K562 (cell line): ENCODE measurements at regions not wholly inside any gene's neighbourhood (a gene's known extent, or its start where the extent isn't known, plus 50 kb on each side); places are given as distances from the start of the nearest gene placed in this dataset.

ENCODE experiments used
- CCAR2 ChIP-seq: fragments of 200-400 bp; formaldehyde crosslinking; IDR thresholded peaks from 2 replicates; pipeline ENCODE4 v1.6.1; 2017; ENCODE audit warnings: mild to moderate bottlenecking, low read depth, low read length
- CHD1 ChIP-seq: fragments of 200-600 bp; sonication (generic); IDR thresholded peaks from one replicate; pipeline ENCODE4 v1.6.1; 2012; ENCODE audit warnings: mild to moderate bottlenecking, moderate library complexity, low read length, inconsistent platforms
- CUX1 ChIP-seq: fragments of 200-800 bp; sonication (Bioruptor generic); IDR thresholded peaks from 2 replicates; pipeline ENCODE4 v1.6.1; 2016; ENCODE audit warnings: missing genetic modification characterization, missing compliant biosample characterization
- FOXP1 ChIP-seq: sonication (generic); formaldehyde crosslinking; IDR thresholded peaks from 2 replicates; pipeline ENCODE4 v1.8.0; 2022; ENCODE audit warnings: mild to moderate bottlenecking, missing genetic modification reagents
- FOXP4 ChIP-seq: sonication (generic); formaldehyde crosslinking; IDR thresholded peaks from 2 replicates; pipeline ENCODE4 v1.8.0; 2022; ENCODE audit warnings: mild to moderate bottlenecking, missing genetic modification reagents, borderline replicate concordance
- HDAC6 ChIP-seq: IDR thresholded peaks from 2 replicates; pipeline ENCODE4 v1.6.1; 2012; ENCODE audit warnings: low read depth, mild to moderate bottlenecking, control low read depth, inconsistent platforms, low read length, moderate library complexity
- HIVEP1 ChIP-seq: fragments of 250-450 bp; sonication (Bioruptor Pico); IDR thresholded peaks from 2 replicates; pipeline ENCODE4 v1.4.0; 2020; ENCODE audit warnings: mild to moderate bottlenecking
- HMBOX1 ChIP-seq: sonication (generic); IDR thresholded peaks from 2 replicates; pipeline ENCODE4 v1.6.1; 2016
- MAZ ChIP-seq, 2 experiments: fragments of 450-650 bp in 1 of 2; sonication (generic) in 1 of 2; formaldehyde crosslinking; IDR thresholded peaks in 1 of 2; conservative IDR thresholded peaks in 1 of 2; 2 replicates each; pipeline versions ENCODE4 v1.4.0 to v1.5.0; 2020; ENCODE audit warnings: mild to moderate bottlenecking in 1 of 2, missing genetic modification reagents in 1 of 2
- MYNN ChIP-seq, 2 experiments: sonication (generic); formaldehyde crosslinking in 1 of 2; IDR thresholded peaks; 2 replicates each; pipeline versions ENCODE4 v1.5.0 to v1.6.1; 2016 to 2020; ENCODE audit warnings: antibody characterized with exemption in 1 of 2, missing genetic modification reagents in 1 of 2
- RBM39 ChIP-seq: fragments of 200-400 bp; formaldehyde crosslinking; optimal IDR thresholded peaks from 2 replicates; pipeline ENCODE3; 2018; ENCODE audit warnings: low read depth, low read length
- RNF2 ChIP-seq: sonication (generic); IDR thresholded peaks from 2 replicates; pipeline ENCODE4 v1.6.1; 2016
- TAF7 ChIP-seq: fragments of 450-650 bp; IDR thresholded peaks from 2 replicates; pipeline ENCODE4 v1.6.1; 2016; ENCODE audit warnings: missing genetic modification characterization, missing compliant biosample characterization
- ZNF146 ChIP-seq: IDR thresholded peaks from one replicate; pipeline ENCODE4 v1.6.1; 2018; ENCODE audit warnings: missing compliant biosample characterization; ENCODE audit not compliant: unreplicated experiment
- ZNF280B ChIP-seq: fragments of 250-450 bp; sonication (Bioruptor Pico); IDR thresholded peaks from 2 replicates; pipeline ENCODE4 v1.5.1; 2021; ENCODE audit warnings: mild to moderate bottlenecking
- ZNF75A ChIP-seq: fragments of 450-650 bp; formaldehyde crosslinking; IDR thresholded peaks from 2 replicates; pipeline ENCODE4 v1.4.0; 2020; ENCODE audit warnings: mild to moderate bottlenecking
- ZNF780A ChIP-seq: fragments of 250-450 bp; sonication (Bioruptor Pico); IDR thresholded peaks from 2 replicates; pipeline ENCODE4 v1.5.0; 2021; ENCODE audit warnings: mild to moderate bottlenecking

- TF ChIP-seq CCAR2, result no peak
- TF ChIP-seq RBM39, result no peak
- no peak for TF ChIP-seq HMBOX1
- TF ChIP-seq CHD1, result no peak
- TF ChIP-seq MAZ (CRISPR knock-in tag; conservative IDR thresholded peaks at IDR 0.05 in 1 of 2, IDR thresholded peaks at IDR 0.05 in 1 of 2), result 0 out of 4 replicates have a peak, but pooled peaks of 1 of the 2 experiments have one; percentile 15
- TF ChIP-seq FOXP4 (CRISPR knock-in tag), result no peak
- TF ChIP-seq ZNF280B, result no peak
- no peak for TF ChIP-seq RNF2
- no peak for TF ChIP-seq ZNF780A (CRISPR knock-in tag)
- TF ChIP-seq CUX1 (CRISPR knock-in tag), result no peak
- TF ChIP-seq ZNF146, result no peak
- no peak for TF ChIP-seq HDAC6
- no peak for TF ChIP-seq ZNF75A (CRISPR knock-in tag)
- TF ChIP-seq TAF7 (tag), result no peak
- TF ChIP-seq HIVEP1 (CRISPR knock-in tag), result no peak
- no peak for TF ChIP-seq FOXP1 (CRISPR knock-in tag)
- TF ChIP-seq MYNN (IDR thresholded peaks at IDR 0.05), result no peak
- no peak for TF ChIP-seq MYNN (CRISPR knock-in tag; IDR thresholded peaks at IDR 0.05)
Observed at GRCh38 chr4:10181745-10182445, 65.3 kb upstream of the WDR1 start (continued).
